IPS DF 4.7 (cell line): ENCODE measurements at regions not wholly inside any gene's neighbourhood (a gene's known extent, or its start where the extent isn't known, plus 50 kb on each side); places are given as distances from the start of the nearest gene placed in this dataset.

Experiments used
- DNase-seq: peaks from one replicate; pipeline ENCODE4 v3.0.0-alpha.2; 2013; ENCODE audit warnings: low spot score; ENCODE audit errors: extremely low read depth

DNA sequence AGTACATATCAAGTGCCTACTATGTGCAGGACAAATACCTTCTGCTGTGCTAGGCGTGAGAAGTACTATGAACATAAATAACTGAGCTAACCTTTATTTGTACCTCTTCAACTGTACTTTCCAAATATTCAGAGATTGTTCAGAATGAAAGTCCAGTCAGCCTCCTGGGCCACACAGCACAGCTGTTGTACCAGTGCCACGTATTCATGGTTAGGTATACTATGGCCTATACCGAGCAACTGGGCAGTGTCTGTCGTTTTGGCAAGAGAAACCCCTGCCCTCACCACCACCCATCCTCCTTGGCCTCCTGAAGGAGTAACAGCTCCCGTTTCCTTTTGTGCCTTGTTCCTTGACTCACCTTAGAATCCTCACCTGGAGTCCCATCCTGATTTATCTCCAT lies 53.0 kb downstream of the RASSF10 start:
- DNase-seq, result no peak

DNA sequence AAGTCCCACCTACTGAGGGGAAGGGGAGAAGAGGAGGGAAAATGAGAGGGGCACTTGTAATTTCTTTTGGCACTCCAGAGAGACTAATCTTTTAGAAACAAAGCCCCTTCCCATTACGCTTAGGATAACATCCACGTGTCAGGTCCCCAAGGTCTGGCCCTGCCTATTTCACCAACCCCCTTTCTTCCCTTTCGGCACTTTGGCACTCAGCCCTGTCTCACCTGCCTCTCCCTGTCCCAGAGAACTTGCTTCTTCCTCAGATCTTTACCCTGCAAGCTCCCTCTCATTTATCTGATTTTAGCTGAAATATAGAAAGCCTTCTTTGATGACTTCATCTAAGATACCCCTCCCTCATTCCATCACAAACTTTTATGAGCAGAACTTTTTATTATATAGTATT lies 55.5 kb downstream of the RASSF10 start:
- DNase-seq, result no peak

DNA sequence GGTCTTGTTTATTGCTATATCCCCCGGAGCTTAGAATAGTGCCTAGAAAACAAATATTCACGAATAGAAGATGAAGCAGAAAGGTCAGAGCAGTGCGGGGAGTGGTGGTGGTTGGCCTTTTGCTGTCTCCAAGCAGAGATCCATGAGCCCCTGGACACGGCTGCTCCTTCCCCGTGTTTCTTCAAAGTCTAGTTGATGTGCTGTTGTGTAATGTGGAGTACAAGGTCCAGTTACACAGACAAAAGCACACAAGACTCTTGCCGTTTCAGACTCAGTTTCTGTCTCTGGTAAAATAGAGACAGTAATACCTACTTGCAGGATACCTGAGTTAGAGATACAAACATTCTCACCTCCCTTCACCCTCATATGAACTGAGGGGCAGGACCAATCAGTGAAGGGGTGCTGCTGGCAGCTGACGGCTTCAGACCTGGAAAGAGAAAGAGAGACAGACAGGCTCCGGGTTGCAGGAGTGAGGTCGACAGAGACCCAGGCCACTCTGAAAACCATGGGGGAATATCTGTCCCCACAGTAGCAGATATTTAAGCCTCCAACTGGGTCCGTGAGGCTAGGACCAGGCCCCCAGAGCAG lies 56.2 kb downstream of the RASSF10 start:
- no peak for DNase-seq

DNA sequence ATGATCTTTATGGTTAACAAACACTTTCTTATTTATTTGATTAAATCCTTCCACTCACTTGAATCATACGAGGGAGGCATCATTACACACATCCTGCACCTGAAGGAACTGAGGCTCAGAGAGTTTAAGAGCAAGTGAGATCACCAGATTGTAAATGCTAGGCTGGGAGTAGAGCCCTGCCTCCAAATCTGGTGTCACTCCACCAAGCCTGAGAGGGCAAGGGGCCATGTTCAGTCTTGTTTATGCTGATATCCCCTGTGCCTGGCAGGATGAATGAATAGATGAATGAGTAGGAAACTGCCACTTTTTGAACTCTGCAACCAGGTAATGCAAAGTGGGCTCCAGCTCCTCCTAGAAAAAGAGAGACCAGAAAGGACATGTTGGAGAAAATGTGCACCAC lies 59.1 kb downstream of the RASSF10 start:
- no peak for DNase-seq

DNA sequence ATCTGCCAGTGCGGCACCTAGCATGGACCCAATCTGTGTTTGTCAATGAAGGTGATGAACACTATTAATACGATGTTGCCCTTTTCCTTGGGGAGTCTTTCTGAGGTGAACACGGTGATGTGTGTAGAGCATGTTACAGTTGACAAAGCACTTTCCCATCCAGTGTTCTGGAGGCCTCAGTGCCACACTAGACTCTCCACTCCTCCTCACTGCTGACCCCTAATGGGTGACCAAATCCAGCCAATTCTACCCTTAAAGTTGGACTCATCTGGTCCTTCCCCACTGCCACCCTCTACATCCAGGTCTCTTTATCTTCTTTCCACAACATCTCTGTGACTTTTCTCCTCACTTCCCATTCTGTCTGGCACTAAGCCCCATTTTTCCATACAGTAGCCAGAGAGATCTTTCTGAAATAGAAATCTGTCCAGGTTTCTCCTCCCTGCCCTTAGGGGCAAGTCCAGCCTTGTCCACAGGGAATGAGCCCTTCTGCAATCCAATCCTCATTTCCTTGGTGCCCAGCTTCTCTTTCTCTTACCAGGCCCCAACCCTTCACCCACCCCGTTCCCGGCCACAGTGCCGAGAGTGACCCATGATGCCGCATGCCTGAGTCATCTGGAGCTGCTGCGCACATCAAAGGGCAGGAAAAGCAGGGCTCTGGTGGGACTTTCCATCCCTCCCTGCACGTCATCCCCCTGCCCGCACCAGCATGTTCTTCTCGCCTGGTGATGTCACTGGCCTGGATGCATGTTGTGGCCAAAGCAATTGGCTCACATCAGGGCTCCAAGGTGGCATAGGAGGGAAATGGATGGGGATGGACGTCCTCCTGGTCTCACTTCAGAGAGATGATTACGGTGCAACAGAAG lies 64.2 kb downstream of the RASSF10 start:
- no peak for DNase-seq

DNA sequence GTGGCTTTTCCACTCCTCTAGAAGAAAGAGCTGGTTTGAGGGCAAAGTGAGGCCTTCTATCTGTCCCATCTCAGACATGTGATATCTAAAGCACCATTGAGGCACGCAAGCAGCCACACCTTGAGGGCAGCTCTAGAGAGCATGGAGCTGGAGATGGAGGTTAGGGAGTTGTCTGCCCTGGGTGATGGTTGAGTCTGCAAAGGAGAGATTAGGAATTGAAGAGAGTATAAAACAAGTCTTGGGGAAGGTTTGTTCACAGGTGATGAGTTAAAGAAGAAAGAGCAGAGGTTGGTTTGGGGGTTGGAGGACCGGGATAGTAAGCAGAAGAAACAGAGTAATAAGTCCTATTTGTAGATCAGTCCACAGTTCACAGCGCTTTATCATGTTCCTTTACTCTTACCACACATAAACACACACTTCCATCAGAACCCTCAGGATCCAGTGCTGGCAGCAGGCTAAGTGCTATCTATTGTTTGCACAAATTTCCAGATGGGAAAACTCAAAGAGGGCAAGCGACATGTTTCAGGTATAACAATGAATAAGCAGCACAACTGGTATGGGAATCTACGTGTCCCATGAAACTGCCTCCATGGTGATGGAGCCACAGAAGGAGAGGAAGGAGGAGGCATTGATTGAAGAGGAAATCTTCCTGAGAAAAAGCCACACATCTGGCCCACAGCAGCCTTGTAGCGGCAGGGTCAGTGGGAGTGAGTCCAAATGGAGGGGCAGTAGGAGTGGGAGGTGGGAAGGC lies 65.8 kb downstream of the RASSF10 start:
- DNase-seq, result no peak

DNA sequence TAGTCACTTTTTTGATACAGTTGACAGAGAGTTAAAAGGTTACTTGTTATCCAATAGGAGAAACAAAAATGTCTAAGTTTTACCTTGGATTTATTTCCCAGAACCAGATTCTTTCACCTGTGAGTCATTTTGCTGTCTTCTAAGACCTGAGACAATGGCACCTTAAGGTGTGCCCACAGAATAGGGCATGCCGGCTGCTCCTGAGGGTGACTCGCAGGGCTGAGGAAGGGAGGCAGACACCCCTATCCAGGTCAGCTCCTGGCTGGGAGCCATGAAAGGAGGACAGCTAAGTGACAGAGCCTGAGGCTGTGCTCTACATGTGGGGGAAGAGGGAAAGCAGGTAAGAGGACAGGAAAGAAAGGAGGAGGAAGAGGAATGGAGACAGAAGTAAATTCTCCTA lies 67.8 kb downstream of the RASSF10 start:
- no peak for DNase-seq

DNA sequence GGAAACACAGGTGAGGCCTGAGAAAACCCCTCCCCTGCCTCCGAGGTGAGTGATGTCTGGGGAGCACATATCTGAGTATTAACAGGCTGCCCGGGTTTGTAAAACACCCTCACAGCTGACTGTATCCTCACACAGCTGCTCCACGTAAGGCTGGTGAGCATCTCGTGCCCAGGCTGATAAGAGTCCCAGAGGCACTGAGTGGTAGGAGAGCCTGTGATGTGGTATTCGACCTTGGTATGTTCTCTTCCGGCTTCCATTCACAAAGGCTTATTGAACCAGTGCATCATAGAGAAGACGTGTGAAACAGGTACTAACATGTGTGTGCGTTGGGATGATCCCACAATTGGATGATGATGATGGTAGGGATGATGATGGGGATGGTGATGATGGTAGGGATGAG lies 71.7 kb downstream of the RASSF10 start:
- DNase-seq, result no peak

DNA sequence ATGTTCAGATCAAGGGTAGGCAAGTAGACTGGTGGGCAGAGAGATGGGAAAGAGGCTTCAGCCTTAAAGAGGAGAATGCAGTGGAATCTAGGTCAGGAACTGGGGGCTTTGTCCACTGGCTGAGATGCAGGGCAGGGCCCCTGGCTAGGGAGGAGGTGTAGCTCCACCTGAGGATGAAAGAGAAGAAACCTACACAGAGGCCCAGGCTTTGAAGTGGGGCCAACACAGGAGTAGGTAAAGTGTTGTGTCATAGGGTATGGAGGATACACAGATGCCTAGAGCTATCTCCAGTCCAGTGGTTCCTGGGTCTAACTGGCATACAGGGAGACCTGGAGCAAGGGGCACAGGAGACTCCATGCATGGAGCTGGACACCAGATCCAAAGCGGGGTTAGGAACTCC lies 73.5 kb downstream of the RASSF10 start:
- DNase-seq, result no peak

DNA sequence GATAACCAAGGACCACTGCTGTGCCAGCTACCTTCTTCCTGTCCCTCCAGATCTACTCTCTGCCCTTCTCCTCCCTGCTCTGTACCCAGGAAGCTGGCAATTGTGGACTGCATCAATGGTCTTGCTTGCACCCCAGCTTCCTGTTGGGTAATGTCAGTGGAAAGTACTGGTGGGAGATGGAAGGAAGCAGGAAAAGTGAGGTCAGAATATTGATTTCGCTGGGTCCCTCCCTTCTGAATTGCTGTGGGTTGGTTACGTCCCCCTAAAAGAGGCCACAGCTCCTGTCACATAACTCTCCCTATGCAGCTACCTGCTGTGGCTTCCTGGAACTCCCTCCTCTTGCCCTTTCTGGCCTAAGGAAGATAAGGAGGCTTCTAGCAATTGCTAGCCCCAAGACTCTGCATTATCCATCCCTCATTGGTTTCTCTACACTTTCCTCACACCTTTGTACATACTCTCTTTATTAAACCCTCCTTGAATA lies 81.2 kb downstream of the RASSF10 start:
- DNase-seq, result no peak

DNA sequence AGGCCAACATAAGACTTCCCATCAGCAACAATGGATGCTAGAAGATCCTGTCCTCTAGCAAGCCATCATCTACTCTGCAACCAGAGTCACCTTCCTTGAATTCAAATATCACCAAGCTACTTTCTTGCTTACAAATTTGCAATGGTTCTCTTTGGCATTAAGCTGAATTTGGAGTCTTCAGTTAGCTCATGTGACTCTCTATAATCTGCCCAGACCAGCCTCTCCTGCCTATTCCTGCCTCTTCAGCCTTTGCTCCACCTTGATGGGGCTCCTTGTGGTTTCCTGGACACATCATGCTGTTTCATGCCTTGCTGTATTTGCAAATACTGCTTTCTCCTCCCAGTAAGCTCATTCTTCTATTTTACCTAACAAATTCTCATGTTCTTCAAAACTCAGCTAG lies 82.3 kb downstream of the RASSF10 start:
- no peak for DNase-seq

DNA sequence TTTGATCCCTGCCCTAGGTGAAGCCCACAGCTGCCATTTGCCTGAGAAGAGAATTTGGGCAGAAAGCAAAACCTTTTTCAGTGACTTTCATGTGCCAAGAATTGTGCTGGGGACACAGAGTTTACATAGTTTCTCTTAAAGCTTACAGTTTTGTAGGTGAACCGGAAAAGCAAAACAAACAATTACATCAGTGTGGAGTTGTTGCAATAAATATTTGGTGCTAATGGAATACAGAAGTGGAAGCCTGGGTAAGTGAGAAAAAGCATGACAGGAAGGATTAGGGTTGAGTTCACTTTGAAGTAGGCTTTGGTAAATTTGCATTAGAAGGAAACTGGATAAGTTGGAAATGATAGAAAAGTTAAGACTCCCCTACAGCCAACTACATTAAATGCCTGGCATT lies 82.7 kb downstream of the RASSF10 start:
- DNase-seq, result no peak

DNA sequence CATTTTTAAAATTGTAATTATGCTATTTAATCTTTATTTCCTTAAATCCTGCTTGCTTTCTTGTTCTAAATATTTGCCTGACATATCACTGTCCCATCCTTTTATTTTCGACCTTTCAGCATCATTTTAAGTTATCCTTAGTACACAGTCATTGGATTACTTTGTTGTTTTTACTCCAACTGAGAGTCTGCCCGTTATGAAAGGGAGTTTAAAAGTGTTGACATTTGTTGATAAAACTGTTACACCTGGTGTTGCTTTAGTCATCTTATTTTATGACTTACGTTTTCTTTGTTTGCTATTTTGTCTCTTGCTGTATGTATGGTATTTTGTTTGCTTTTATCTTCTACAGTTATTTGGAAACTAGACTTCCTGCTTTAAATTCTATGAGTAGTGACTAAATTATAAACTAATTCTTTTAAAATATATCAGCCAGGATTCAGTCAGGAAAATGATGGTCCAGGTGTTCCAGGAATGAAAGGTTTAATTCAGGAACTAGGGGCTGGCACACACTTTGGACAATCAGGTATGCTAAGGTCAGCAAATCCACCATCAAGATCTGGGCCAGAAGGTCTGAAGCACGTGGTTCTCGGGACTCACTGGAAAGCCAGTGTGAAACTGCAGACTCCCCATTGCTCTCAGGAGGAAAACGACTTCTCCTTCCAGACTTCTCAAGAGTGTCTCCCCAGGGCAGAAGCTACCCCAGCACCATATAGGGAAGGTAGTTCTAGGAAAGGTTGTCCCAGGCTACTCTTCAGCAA lies 86.0 kb downstream of the RASSF10 start:
- DNase-seq, result no peak

DNA sequence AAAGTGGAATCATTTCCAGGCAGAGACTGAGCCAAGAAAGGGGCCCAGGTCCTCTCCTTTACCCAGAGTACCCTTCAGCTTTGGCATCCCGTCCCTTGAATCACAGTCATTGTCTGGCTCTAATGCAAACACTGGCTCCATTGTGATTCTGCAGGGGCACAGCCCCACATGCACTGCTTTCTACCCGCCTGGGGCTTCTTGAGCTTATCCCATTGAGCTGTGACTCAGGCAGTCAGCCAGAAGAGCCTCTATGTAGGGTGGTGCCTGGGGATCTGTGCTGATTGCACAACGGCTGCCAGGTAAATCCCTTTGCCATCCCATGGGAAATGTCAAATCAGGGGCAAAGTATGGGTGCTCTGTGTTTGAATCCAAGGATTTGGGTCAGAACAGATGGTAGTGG lies 88.9 kb downstream of the RASSF10 start:
- no peak for DNase-seq

DNA sequence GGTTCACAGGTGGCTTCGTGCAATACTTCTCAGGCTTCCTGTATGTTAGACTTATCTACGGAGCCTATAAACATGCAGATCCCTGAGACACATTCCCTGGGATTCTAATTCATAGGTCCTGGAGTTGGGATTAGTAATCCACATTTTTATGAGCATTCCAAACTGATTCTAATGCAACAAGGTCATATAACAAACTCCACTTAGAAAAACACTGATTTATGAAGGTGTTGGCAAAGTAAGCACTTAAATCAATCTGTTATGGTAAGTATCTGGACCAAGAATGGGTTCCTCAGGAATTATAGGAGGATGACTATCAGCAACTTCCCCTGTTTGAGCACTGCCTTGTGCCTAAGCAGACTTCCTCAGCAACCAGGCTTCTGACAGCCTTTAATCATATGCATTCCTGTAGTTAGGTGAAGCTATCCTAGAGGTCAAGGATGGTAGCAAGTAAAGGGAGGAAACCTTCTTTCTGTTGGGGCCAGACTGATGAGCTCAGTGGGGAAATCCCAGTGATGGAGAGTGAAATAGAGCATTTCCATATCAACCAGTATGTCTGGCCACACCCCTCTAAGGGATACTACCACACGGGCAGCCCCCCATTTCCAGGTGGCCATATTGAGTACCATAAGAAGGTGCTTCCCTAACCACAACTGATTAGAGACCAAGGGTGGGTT lies 89.6 kb downstream of the RASSF10 start:
- DNase-seq, result no peak

DNA sequence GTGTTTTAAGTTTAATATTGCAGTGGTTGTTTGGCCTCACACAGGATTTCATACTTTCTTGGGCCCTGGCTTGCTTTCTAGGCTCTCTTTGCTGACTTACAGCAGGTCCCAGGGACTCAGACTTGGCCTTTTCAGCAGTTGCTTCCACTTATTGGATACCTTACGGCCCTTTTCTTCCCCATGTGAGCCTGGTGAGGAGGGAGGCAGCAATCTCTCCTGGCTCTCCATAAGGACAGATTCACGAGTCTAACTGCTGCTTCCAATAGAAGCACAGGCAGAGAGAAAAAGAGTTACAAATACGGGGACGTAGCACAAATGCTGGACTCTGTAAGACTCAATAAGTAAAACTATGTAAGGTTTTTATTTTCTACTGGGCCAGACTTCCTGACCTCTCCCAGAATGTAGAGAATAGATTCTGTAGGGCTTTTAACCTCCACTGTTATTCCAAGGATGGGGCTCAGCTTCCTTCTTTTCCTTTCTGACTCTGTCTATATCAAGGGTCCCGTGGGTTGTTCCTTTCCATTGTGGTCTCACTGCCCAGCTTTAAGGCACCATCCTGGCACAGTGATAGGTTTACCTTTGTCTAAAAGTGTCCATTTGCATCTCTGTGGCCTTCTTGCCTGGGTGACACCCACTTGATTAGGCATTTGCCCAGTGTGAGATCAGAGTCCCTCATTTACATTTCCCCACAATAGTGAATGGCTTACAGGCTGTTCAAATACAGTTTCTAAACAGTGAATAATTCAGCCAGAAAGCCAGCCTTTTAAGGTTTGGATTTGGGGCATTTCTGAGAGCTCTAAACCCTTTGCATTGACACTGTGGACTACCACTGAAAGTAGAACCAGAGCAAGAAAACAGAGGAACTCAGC lies 92.8 kb downstream of the RASSF10 start:
- no peak for DNase-seq

DNA sequence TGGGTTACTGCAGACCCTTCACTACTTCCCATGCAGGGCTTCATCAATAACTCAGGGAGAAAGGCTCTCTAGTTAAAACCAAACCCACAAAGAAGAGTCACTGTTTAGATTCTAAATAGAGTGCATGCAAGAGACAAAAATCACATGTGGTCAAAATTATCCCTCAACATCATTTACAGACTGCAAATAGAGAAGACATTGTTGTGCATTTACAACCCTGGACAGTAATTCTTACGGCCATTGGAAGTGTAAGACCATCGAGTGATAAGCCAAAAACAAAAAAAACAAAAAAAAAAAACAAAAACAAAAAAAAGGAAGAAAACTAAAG lies 93.4 kb downstream of the RASSF10 start:
- no peak for DNase-seq

DNA sequence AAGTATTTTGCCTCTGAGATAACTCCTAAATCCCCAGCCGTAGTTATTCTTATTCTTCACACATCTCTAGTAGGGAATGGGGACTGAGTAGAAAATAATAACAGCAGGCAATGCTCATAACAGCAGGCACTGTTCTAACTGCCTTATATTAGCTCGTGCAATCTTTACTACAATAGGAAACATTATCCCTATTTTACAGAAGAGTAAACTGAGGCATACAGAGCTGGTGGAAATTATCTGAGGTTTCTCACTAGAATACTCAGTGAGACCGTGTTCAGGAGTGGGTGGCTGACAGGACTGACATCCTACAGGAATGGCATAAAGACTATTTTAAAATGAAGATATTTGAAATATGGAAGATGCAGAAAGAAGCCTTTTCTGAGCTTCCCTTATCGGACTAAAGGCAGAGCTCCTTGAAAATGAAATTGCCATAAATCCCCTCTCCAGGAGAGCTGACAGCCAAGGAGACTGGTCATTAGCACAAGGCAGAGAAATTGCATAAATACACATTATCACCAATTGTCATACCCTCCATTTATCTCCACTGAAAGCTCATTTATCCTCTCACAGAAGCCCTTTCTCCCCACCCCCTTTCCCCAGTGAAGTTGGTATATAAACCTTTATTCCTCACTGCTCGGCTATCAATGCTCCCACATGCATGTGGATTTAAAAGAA lies 93.9 kb downstream of the RASSF10 start:
- no peak for DNase-seq

DNA sequence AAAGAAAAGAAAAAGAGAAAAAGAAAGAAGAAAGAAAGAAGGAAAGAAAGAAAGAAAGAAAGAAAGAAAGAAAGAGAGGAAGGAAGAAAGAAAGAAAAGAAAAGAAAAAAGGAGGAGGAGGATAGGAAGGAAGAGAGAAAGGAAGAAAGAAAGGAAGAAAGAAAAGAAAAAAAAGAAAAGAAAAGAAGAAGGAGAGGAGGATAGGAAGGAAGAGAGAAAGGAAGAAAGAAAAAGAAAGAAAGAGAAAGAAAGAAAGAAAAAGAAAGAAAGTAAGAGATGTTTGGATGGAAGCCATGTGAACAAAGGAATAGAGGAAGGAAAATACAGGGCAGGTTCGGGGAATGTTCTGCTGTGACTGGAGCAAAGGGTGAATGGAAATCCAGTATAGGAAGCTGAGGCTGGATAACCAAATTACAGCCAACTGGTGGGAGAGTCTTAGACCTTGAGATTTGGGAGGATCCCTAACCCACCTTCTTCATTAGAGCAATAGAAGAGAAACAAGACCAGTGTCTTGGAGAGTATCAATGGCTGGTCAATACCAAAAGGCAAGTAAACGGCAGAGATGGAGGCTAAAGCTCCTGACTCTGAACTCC lies 94.9 kb downstream of the RASSF10 start:
- DNase-seq, result no peak
